ENCODE measurements at regions not wholly inside any gene's neighbourhood (a gene's known extent, or its start where the extent isn't known, plus 50 kb on each side); places are given as distances from the start of the nearest gene placed in this dataset.

DNA sequence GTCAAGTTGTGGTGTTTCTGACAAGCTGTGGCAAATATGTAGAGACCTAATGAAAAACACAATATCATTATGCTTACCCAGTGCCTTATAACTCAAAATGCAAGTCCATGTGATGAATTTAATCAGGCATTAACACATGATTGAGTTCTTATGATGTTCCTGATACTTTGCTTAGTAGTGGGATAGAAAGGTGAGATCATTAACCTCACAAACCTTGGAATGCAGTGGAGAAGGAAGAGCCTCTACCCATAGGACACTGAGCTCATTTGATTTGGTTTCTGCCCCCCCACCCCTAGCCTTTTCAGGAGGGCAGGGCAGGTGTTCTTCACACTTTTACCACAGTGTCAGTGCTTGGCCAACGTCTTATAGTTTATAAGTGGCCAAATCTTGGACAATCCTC lies 683.6 kb upstream of the CPEB2 start (continued):
- no peak for TF ChIP-seq TCF12 (IDR thresholded peaks at IDR 0.05; ENCODE audit: low read depth, low read length)

DNA sequence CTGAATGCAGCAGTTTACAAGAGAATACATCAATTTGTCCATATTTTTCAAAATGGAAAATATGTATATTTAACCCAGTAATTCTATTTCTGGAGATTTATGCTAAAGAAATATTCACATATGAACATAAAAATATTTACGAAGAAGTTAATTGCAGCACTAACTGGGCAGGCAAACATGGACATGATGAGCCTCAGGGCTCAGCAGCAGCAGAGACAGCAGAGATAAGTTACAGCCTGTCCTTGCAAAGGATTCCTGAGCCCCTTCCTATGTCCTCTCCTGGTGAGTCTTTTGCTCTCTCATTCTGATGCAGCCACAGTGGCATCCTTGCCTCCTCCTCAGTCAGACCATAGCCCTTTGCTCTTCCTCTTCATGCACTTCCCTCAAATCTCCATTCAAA lies 680.6 kb upstream of the CPEB2 start:
- Histone ChIP-seq H3K14ac (ENCODE audit: insufficient read length) (no peak overlapping the region), H3K23me2 (ENCODE audit: low read depth, low read length) (no peaks in the 10 kb centered on the region), H3K9me3 (ENCODE audit: insufficient read depth in 2 of 2, low read depth in 1 of 2, low read length in 1 of 2) (no peaks in the 10 kb centered on the region), H3K18ac (ENCODE audit: extremely low read depth, low read length) (no peak overlapping the region), H3K79me2 (ENCODE audit: control insufficient read depth in 1 of 2, insufficient read depth in 2 of 2, low read length in 2 of 2) (no peaks in the 10 kb centered on the region), H2BK20ac (ENCODE audit: low read length) (no peak overlapping the region), H3K4ac (replicated peaks; ENCODE audit: insufficient read length, low read depth, low read length) (no peak overlapping the region), H2BK12ac (ENCODE audit: low read depth, low read length) (no peak overlapping the region), H3K23ac (ENCODE audit: insufficient read length) (no peak overlapping the region), H3K56ac (replicated peaks; ENCODE audit: insufficient read length, low read depth, low read length) (no peak overlapping the region), H3K79me1 (ENCODE audit: low read depth, low read length) (no peaks in the 10 kb centered on the region), H2BK120ac (replicated peaks; ENCODE audit: low read depth, low read length) (no peak overlapping the region), H2BK15ac (ENCODE audit: low read length) (no peak overlapping the region), H2AK5ac (ENCODE audit: low read depth, low read length) (no peak overlapping the region), H3K27me3 (replicated peaks in 1 of 4; ENCODE audit: control insufficient read depth in 3 of 4, extremely low read depth in 1 of 4, insufficient read depth in 3 of 4, low read length in 3 of 4) (no peaks in the 10 kb centered on the region), H3K4me2 (ENCODE audit: insufficient read depth in 1 of 2, low read depth in 2 of 2, low read length in 2 of 2) (no peak overlapping the region), H3K9ac (replicated peaks in 1 of 4; ENCODE audit: extremely low read depth in 1 of 4, low read depth in 3 of 4, low read length in 3 of 4) (no peak overlapping the region), H3K36me3 (ENCODE audit: control insufficient read depth in 2 of 4, insufficient read depth in 4 of 4, low read length in 3 of 4) (no peaks in the 10 kb centered on the region), H2BK5ac (ENCODE audit: low read depth, low read length) (no peak overlapping the region), H3K27ac (ENCODE audit: low read depth, low read length) (no peak overlapping the region), H4K20me1 (replicated peaks in 1 of 2; ENCODE audit: control insufficient read depth in 1 of 2, insufficient read depth in 2 of 2, low read length in 2 of 2) (no peaks in the 10 kb centered on the region), H4K91ac (replicated peaks; ENCODE audit: insufficient read length, low read length) (no peak overlapping the region), H2AFZ (ENCODE audit: low read length) (no peak overlapping the region), H3K4me3 (ENCODE audit: extremely low read depth in 1 of 4, insufficient read depth in 2 of 4, low read depth in 3 of 4, low read length in 4 of 4) (no peak overlapping the region), H4K8ac (ENCODE audit: extremely low read depth, insufficient read depth, low read length) (no peak overlapping the region), H4K5ac (ENCODE audit: insufficient read length, low read depth, low read length) (no peak overlapping the region), H3K4me1 (replicated peaks in 1 of 4; ENCODE audit: control insufficient read depth in 3 of 4, insufficient read depth in 4 of 4, low read length in 3 of 4) (no peaks in the 10 kb centered on the region)
- ChIA-PET CTCF (ENCODE audit: partially characterized antibody) (no interaction called here), POLR2A (ENCODE audit: partially characterized antibody) (no interaction called here)
- FAIRE-seq = no peak
- WGBS, 2 experiments (ENCODE audit: extremely low coverage in 1 of 2, insufficient coverage in 1 of 2, insufficient read length in 1 of 2, insufficient replicate concordance in 2 of 2, low coverage in 1 of 2, low lambda C conversion rate in 2 of 2, missing lambda C conversion rate in 1 of 2) = 83% methylated on average over 1 of the region's 1 CpG; no CpG with 5 or more reads in 1 of the 2 experiments
- no peak for DNase-seq (ENCODE audit: low read depth in 1 of 2, low spot score in 2 of 2)
- TF ChIP-seq, protein P1, sequence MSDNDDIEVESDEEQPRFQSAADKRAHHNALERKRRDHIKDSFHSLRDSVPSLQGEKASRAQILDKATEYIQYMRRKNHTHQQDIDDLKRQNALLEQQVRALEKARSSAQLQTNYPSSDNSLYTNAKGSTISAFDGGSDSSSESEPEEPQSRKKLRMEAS (IDR thresholded peaks at IDR 0.05) = no peak
- no peak for TF ChIP-seq POLR2AphosphoS5 (IDR thresholded peaks at IDR 0.05; ENCODE audit: low read depth, low read length)
- TF ChIP-seq TEAD4 (IDR thresholded peaks at IDR 0.05; ENCODE audit: low read depth, low read length) = no peak
- no peak for TF ChIP-seq BCL11A (IDR thresholded peaks at IDR 0.05; ENCODE audit: low read depth in 2 of 2, low read length in 2 of 2)
- no peak for TF ChIP-seq JUN (IDR thresholded peaks at IDR 0.05; ENCODE audit: low read depth, low read length)
- no peak for TF ChIP-seq YY1 (IDR thresholded peaks at IDR 0.05; ENCODE audit: low read depth, low read length)
- TF ChIP-seq, protein P2, sequence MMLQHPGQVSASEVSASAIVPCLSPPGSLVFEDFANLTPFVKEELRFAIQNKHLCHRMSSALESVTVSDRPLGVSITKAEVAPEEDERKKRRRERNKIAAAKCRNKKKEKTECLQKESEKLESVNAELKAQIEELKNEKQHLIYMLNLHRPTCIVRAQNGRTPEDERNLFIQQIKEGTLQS (IDR thresholded peaks at IDR 0.05; ENCODE audit: insufficient read depth, low read depth, low read length) = no peak
- TF ChIP-seq CBX5 (IDR thresholded peaks at IDR 0.05; ENCODE audit: low read depth, low read length) = no peak
- TF ChIP-seq FOSL1 (IDR thresholded peaks at IDR 0.05; ENCODE audit: insufficient read depth, low read depth, low read length) = no peak
- TF ChIP-seq, protein P3, sequence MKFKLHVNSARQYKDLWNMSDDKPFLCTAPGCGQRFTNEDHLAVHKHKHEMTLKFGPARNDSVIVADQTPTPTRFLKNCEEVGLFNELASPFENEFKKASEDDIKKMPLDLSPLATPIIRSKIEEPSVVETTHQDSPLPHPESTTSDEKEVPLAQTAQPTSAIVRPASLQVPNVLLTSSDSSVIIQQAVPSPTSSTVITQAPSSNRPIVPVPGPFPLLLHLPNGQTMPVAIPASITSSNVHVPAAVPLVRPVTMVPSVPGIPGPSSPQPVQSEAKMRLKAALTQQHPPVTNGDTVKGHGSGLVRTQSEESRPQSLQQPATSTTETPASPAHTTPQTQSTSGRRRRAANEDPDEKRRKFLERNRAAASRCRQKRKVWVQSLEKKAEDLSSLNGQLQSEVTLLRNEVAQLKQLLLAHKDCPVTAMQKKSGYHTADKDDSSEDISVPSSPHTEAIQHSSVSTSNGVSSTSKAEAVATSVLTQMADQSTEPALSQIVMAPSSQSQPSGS (IDR thresholded peaks at IDR 0.05; ENCODE audit: low read length) = no peak
- TF ChIP-seq CHD1 (IDR thresholded peaks at IDR 0.05; ENCODE audit: low read depth, low read length) = no peak

Data from H1 (cell line).